HG02623 (cell line): ENCODE measurements at regions not wholly inside any gene's neighbourhood (a gene's known extent, or its start where the extent isn't known, plus 50 kb on each side); places are given as distances from the start of the nearest gene placed in this dataset.
"Not testable (repeated sequence)": the region's sequence is repeated elsewhere in the genome, so short reads cannot be mapped to it uniquely, and the experiment has no call there.

Experiments
- ATAC-seq: cut with Tn5 transposase; IDR thresholded peaks from one replicate; pipeline ENCODE4 v1.9.1; 2021; ENCODE audit warnings: moderate library complexity; ENCODE audit not compliant: unreplicated experiment

DNA sequence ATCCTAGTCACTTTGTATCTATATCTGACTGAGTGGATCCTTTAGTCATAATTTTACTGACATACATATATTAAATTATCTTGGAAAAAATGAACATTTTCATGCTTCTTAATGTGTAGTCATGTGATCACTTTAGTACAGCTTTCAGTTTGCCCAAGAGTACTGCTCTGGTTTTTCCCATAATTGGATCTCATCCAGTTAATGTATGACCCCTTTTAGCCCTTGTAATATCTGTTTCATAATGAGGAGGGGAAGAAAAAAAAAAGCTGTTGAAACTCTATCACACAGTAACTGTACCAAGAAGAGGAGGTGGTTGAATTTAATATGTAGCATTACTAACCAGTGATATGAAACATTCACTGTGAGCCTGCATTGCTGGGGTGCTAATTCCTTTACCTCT, 328.7 kb downstream of the PTPRC start:
- no peak for ATAC-seq

GRCh38 chr1:198968866-198969265, 330.0 kb downstream of the PTPRC start:
- ATAC-seq: no peak

DNA sequence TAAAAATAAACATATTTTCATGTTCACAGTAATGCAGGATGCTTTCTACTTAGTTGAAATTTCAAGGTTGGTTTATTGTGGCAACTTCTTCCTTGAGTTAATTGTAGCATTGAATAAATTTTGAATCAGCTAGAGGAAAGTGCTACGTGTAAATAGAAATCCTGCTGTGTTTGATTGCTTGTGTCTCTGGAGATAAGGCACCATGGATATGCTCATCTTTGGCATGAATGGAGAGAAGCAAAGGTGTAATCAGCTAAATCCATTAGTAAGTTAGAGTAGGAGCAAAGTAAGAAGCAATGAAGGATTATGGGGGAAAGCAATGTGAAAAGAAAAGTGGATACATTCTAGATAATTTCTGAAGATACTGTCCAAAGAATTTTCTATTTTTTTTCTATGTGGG, 331.1 kb downstream of the PTPRC start:
- ATAC-seq: no peak

DNA sequence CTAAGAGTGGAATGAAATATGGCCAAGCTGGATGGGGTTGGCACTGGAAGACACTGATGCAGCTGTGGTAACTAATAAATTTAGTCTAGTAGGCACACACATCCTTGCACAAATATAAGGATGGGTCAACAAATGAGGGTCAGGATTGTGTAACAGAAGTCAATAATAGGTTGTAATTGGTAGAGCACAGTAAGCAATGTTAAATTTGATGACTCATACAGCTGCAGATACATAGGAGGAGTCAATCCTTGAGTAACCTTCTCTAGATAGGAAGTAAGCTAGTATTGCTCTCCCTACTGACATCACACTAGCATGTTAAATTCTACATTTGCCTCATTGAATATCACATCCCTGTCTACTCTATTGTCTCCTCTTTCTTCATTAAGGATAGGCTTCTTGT, 332.1 kb downstream of the PTPRC start:
- ATAC-seq: no peak

- no peak for ATAC-seq
These were observed 339.1 kb downstream of the PTPRC start for GRCh38 chr1:198977909-198978308.

DNA sequence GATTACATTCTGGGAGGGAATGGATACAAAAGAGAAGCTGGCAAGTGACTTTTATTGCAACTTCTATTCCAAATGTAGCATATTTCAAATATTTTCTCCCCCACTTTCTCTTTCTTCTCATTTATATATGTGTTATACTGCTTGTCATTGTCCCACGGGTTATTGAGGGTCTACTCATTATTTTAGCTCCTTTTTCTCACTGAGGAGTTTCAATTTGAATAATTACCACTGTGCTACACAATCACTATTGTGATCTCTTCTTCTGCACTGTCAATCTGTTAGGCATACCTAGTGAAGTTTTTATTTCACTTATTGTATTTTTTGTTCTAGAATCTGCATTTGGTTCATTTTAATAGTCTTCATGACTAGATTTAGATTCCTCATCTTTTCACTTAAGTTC, 339.7 kb downstream of the PTPRC start:
- no peak for ATAC-seq

GRCh38 chr1:198986036-198986435, 347.2 kb downstream of the PTPRC start:
- no peak for ATAC-seq

- no peak for ATAC-seq
These were observed 347.6 kb downstream of the PTPRC start for GRCh38 chr1:198986442-198986841.

- ATAC-seq: no peak
These were observed 363.8 kb downstream of the PTPRC start for GRCh38 chr1:199002661-199003060.

GRCh38 chr1:199007423-199007822, 368.6 kb downstream of the PTPRC start:
- no peak for ATAC-seq

GRCh38 chr1:199009447-199009846, 370.6 kb downstream of the PTPRC start:
- ATAC-seq: no peak

- ATAC-seq: no peak
These were observed 371.7 kb downstream of the PTPRC start for GRCh38 chr1:199010492-199010891.

DNA sequence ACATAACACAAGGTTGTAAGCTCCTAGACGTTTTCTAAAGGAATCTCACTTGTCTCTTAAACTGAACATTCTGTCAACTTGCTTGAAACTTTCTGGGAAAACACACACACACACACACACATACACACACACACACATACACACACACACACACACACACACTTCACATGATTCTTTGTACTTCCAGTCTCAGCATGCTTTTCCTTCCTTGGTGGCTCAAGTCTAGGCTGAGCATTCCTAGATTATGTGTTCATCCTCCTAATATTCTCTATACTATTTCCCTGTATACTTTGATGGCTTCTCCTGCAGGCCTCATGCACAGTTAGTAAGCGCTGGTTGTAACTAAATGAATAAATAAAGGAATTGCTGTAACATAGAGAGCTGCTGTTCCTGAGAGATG, 372.1 kb downstream of the PTPRC start:
- no peak for ATAC-seq

DNA sequence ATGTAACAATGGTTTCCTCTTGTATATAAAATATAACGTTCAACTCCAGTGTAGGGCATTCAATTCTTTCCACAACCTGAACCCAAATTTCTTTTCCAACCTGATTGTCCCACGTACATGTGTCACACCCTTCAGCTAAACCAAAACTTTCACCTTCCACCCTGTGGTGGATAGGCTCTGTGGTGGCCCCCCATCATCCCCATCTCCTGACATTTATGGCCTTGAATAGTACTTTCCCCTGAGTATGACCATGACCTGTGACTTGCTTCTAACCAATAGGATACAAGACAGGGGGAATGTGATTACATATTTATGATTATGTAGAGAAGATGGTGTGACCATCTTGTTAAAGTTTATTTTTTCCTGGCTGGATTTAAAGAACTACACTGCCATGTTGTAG, 377.0 kb downstream of the PTPRC start:
- ATAC-seq: no peak

- ATAC-seq: no peak
These were observed 379.8 kb downstream of the PTPRC start for GRCh38 chr1:199018471-199019135.

DNA sequence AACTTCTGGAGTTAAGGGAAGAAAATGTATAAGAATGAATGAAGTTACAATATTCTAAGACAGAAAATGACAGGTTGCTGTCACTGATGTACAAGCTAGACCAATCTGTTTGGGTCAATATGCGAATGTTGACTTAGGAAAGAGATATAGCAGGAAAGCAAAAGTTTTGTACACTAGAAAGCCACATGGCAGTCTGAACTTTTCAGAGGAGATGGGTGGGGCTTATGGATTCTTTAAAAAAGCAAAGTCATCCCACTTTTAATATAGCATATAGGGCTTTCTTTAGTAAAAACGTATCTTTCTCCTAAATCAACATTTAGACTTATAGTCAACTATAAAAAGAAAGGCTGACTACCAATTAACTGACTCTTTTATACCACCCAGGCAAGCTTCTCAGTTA, 381.2 kb downstream of the PTPRC start:
- no peak for ATAC-seq

DNA sequence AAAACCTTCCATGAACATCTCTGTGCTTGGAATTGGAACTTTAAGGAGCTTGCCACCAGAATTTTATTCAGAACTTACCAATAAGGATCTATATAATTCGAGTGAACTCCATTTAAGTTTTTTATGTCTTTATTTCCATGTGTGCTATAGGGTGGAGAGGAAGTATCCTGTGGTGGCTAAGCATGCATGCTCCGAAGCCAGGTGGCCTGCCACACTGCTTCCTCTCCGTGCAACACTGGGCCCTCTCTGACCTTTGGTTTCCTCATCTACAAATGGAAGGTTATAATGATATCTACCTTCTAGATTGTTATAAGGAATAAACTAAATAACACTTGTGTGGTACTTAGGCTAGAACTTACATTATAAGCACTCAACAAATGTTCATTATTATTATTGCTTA, 382.1 kb downstream of the PTPRC start:
- no peak for ATAC-seq

DNA sequence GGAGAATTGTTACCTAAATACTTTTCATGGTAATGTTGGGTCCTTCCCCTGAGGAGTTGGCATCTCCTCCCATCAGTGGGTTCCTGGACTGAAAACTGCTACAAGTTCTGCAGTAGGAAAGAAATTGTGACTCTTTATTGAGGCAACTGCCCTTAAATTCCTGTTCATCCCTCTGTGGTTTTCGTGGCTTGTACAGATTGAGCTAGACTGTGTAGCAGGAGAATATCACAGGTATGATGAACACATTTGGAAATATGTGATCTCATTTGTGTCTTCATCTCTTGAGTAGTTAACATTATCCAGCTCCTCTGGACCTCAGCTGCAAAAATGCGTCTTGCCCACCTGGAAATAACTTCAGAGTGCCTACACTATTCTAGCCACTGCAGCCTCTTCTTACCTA, 390.6 kb downstream of the PTPRC start:
- no peak for ATAC-seq

GRCh38 chr1:199029855-199030254, 391.0 kb downstream of the PTPRC start:
- no peak for ATAC-seq

GRCh38 chr1:199030541-199030940, 391.7 kb downstream of the PTPRC start:
- ATAC-seq: not testable (repeated sequence)

DNA sequence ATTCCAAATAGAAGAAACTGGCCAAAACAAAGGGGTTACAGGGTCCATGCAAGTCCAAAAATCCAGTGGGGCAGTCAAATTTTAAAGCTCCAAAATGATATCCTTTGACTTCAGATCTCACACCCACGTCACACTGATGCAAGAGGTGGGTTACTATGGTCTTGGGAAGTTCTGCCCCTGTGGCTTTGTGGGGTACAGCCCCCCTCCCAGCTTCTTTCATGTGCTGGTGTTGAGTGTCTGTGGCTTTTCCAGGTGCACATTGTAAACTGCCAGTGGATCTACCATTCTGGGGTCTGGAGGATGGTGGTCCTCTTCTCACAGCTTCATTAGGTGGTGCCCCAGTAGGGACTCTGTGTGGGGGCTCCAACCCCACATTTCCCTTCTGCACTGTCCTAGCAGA, 392.3 kb downstream of the PTPRC start:
- not testable (repeated sequence) for ATAC-seq

GRCh38 chr1:199032479-199032878, 393.6 kb downstream of the PTPRC start:
- not testable (repeated sequence) for ATAC-seq

GRCh38 chr1:199033661-199034060, 394.8 kb downstream of the PTPRC start:
- no peak for ATAC-seq
